ENCODE measurements at regions not wholly inside any gene's neighbourhood (a gene's known extent, or its start where the extent isn't known, plus 50 kb on each side); places are given as distances from the start of the nearest gene placed in this dataset.

DNA sequence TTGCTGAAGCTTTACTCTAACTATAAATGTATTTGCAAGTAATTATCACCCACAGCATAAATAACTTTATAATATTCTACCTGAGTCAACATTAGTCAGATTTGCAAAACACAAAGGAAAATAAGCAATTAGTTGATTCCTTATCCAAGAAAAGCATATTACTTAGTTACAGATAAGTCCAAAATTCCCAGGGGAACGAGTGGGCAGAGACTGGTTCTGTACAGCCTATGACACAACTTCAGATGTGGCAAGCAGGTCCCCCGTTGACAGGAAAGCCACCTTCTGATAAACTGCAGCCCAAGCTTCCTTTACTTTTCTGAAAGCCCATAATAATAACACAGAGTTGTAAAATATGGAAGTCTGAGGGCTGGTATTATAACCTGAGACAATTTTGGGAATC is 62.4 kb upstream of the NDP start:
- 33 to 53% (median 36%) methylated on average over 2 of the region's 2 CpGs for WGBS, 3 donors

GRCh38 chrX:44032479-44032878 is 59.3 kb upstream of the NDP start:
- Histone ChIP-seq H3K27me3 (ENCODE audit: control insufficient read depth in 3 of 3, insufficient read depth in 3 of 3, low read length in 3 of 3) (no peaks in the 10 kb centered on the region), H3K36me3 (ENCODE audit: control insufficient read depth in 3 of 3, insufficient read depth in 2 of 3, low read depth in 1 of 3, low read length in 3 of 3) (no peaks in the 10 kb centered on the region), H3K4me3 (ENCODE audit: low read depth in 1 of 3, low read length in 3 of 3) (no peak overlapping the region), H3K4me1 (ENCODE audit: control insufficient read depth in 3 of 3, insufficient read depth in 2 of 3, low read depth in 1 of 3, low read length in 2 of 3) (no peaks in the 10 kb centered on the region), H3K9me3 (ENCODE audit: control insufficient read depth in 2 of 2, insufficient read depth in 1 of 2, low read depth in 1 of 2, low read length in 1 of 2) (no peaks in the 10 kb centered on the region), H3K27ac (ENCODE audit: low read depth in 1 of 3, low read length in 2 of 3) (no peak overlapping the region)
- no peak for DNase-seq
- 43 to 64% (median 47%) methylated on average over 2 of the region's 2 CpGs for WGBS, 3 donors
- no peak for FAIRE-seq

More for the DNA sequence above, 62.4 kb upstream of the NDP start:
- DNase-seq (no peak), FAIRE-seq (no peak)
- Histone ChIP-seq H3K4me1 (ENCODE audit: control insufficient read depth in 3 of 3, insufficient read depth in 2 of 3, low read depth in 1 of 3, low read length in 2 of 3) (no peaks in the 10 kb centered on the region), H3K27me3 (ENCODE audit: control insufficient read depth in 3 of 3, insufficient read depth in 3 of 3, low read length in 3 of 3) (no peaks in the 10 kb centered on the region), H3K9me3 (ENCODE audit: control insufficient read depth in 2 of 2, insufficient read depth in 1 of 2, low read depth in 1 of 2, low read length in 1 of 2) (no peaks in the 10 kb centered on the region), H3K4me3 (ENCODE audit: low read depth in 1 of 3, low read length in 3 of 3) (no peak overlapping the region), H3K36me3 (ENCODE audit: control insufficient read depth in 3 of 3, insufficient read depth in 2 of 3, low read depth in 1 of 3, low read length in 3 of 3) (no peaks in the 10 kb centered on the region), H3K27ac (ENCODE audit: low read depth in 1 of 3, low read length in 2 of 3) (no peak overlapping the region)

GRCh38 chrX:44025555-44025954 is 52.4 kb upstream of the NDP start:
- Histone ChIP-seq H3K9me3 (ENCODE audit: control insufficient read depth in 2 of 2, insufficient read depth in 1 of 2, low read depth in 1 of 2, low read length in 1 of 2) (peaks cover 0 to 3% of the 10 kb centered on the region in 2 donors), H3K4me1 (ENCODE audit: control insufficient read depth in 3 of 3, insufficient read depth in 2 of 3, low read depth in 1 of 3, low read length in 2 of 3) (no peaks in the 10 kb centered on the region), H3K27ac (ENCODE audit: low read depth in 1 of 3, low read length in 2 of 3) (no peak overlapping the region), H3K36me3 (ENCODE audit: control insufficient read depth in 3 of 3, insufficient read depth in 2 of 3, low read depth in 1 of 3, low read length in 3 of 3) (no peaks in the 10 kb centered on the region), H3K4me3 (ENCODE audit: low read depth in 1 of 3, low read length in 3 of 3) (no peak overlapping the region), H3K27me3 (ENCODE audit: control insufficient read depth in 3 of 3, insufficient read depth in 3 of 3, low read length in 3 of 3) (no peaks in the 10 kb centered on the region)
- 35 to 46% (median 44%) methylated on average over 1 of the region's 1 CpG for WGBS, 3 donors
- DNase-seq (no peak), FAIRE-seq (no peak)
